HCT116 (cell line): ENCODE measurements at regions not wholly inside any gene's neighbourhood (a gene's known extent, or its start where the extent isn't known, plus 50 kb on each side); places are given as distances from the start of the nearest gene placed in this dataset.

ENCODE experiments used
- ATAC-seq: fragments of 200-7000 bp; cut with Tn5 transposase; 2 replicates; pipeline ENCODE4 v1.9.1; 2020; ENCODE audit warnings: mild to moderate bottlenecking, moderate library complexity
- BruUV-seq: library from RNA; stranded (reverse); fragments of 400-500 nt; replicated peaks from 2 replicates; lab custom pipeline; 2021; lab: Mats Ljungman, UMichigan
- CTCF ChIA-PET: fragments of 300-600 bp; sonication (Branson Sonifier 250); formaldehyde crosslinking; loops from one replicate; lab custom pipeline; 2021; ENCODE audit warnings: antibody characterized with exemption; lab: Charles Lee
- POLR2A ChIA-PET: fragments of 300-600, 350-600 bp; sonication (Branson Sonifier 250); formaldehyde crosslinking; loops from one replicate; lab custom pipeline; 2021; ENCODE audit warnings: antibody characterized with exemption; lab: Charles Lee
- RAD21 ChIA-PET, 2 experiments: fragments of 300-600 bp; sonication (Branson Sonifier 250); formaldehyde crosslinking; loops; one replicate each; lab custom pipeline; 2023; ENCODE audit warnings: low total read pairs in 2 of 2; ENCODE audit not compliant: uncharacterized antibody in 2 of 2, unreplicated experiment in 2 of 2, low non-redundant PET in 1 of 2; lab: Charles Lee
- DNase-seq: peaks from one replicate; pipeline ENCODE4 v3.0.0-alpha.2; 2010; ENCODE audit warnings: low read depth, low spot score
- H2AFZ ChIP-seq: fragments of 200-600 bp; shearing (Covaris generic), sonication (generic); 2 replicates; pipeline ENCODE4 v1.6.1; 2017; ENCODE audit warnings: low read depth, mixed run types, mixed read lengths, antibody characterized with exemption, low read length; ENCODE audit not compliant: poor library complexity, severe bottlenecking
- H3K27ac ChIP-seq: 2 replicates; pipeline ENCODE4 v1.5.1; 2012; ENCODE audit warnings: low read depth, low read length
- H3K27me3 ChIP-seq: fragments of 200-600 bp; sonication (generic); 2 replicates; pipeline ENCODE4 v1.6.1; 2016; ENCODE audit warnings: mixed run types, low read length, mixed read lengths; ENCODE audit not compliant: insufficient read depth
- H3K36me3 ChIP-seq, 2 experiments: fragments of 200-500 bp in 1 of 2; fragments of 200-600 bp in 1 of 2; sonication (Bioruptor generic) in 1 of 2; sonication (generic) in 1 of 2; 2 replicates each; pipeline versions ENCODE4 v1.5.1 to v1.6.1; 2014 to 2016; ENCODE audit warnings: low read length in 2 of 2, inconsistent platforms in 1 of 2, mixed read lengths in 1 of 2, mixed run types in 1 of 2; ENCODE audit not compliant: insufficient read depth in 2 of 2, control insufficient read depth in 1 of 2
- H3K4me1 ChIP-seq, 2 experiments: fragments of 200-600 bp in 1 of 2; sonication (generic) in 1 of 2; 2 replicates each; pipeline versions ENCODE4 v1.5.1 to v1.6.1; 2012 to 2017; ENCODE audit warnings: low read length in 2 of 2, inconsistent platforms in 1 of 2, mild to moderate bottlenecking in 1 of 2, mixed read lengths in 1 of 2, mixed run types in 1 of 2, moderate library complexity in 1 of 2; ENCODE audit not compliant: insufficient read depth in 2 of 2, control insufficient read depth in 1 of 2
- H3K4me2 ChIP-seq: fragments of 200-600 bp; sonication (generic); 2 replicates; pipeline ENCODE4 v1.6.1; 2017; ENCODE audit warnings: mixed run types, low read length, mixed read lengths
- H3K4me3 ChIP-seq, 2 experiments: fragments of 200-600 bp in 1 of 2; sonication (generic) in 1 of 2; replicated peaks in 1 of 2; 2 replicates each; pipeline ENCODE4 v1.5.1; 2011 to 2016; ENCODE audit warnings: low read length in 2 of 2, control low read depth in 1 of 2, low read depth in 1 of 2, mild to moderate bottlenecking in 1 of 2, mixed read lengths in 1 of 2, mixed run types in 1 of 2
- H3K79me2 ChIP-seq: fragments of 200-600 bp; sonication (generic); 2 replicates; pipeline ENCODE4 v1.6.1; 2017; ENCODE audit warnings: mild to moderate bottlenecking, mixed run types, low read length, moderate library complexity, mixed read lengths; ENCODE audit not compliant: insufficient read depth
- H3K9ac ChIP-seq: fragments of 200-600 bp; sonication (generic); 2 replicates; pipeline ENCODE4 v1.6.1; 2016; ENCODE audit warnings: low read length, mixed read lengths
- H3K9me2 ChIP-seq: fragments of 200-600 bp; sonication (generic), shearing (Covaris generic); 2 replicates; pipeline ENCODE4 v1.6.1; 2017; ENCODE audit warnings: mixed run types, mild to moderate bottlenecking, moderate library complexity; ENCODE audit not compliant: insufficient read depth
- H3K9me3 ChIP-seq, 2 experiments: fragments of 200-500 bp in 1 of 2; fragments of 200-600 bp in 1 of 2; sonication (Bioruptor generic) in 1 of 2; sonication (generic) in 1 of 2; 2 replicates each; pipeline ENCODE4 v1.6.1; 2014 to 2017; ENCODE audit warnings: low read length in 2 of 2, mixed read lengths in 2 of 2, inconsistent platforms in 1 of 2, low read depth in 1 of 2, mild to moderate bottlenecking in 1 of 2, mixed run types in 1 of 2, moderate library complexity in 1 of 2; ENCODE audit not compliant: control insufficient read depth in 1 of 2, insufficient read depth in 1 of 2
- H4K20me1 ChIP-seq: fragments of 200-600 bp; sonication (generic), shearing (Covaris generic); 2 replicates; pipeline ENCODE4 v1.6.1; 2017; ENCODE audit warnings: mixed run types, mild to moderate bottlenecking, moderate library complexity; ENCODE audit not compliant: insufficient read depth
- CBX3 ChIP-seq: IDR thresholded peaks from 2 replicates; pipeline ENCODE4 v1.6.1; 2012; ENCODE audit warnings: low read depth
- CEBPB ChIP-seq: IDR thresholded peaks from 2 replicates; pipeline ENCODE4 v1.6.1; 2012; ENCODE audit warnings: low read depth
- EGR1 ChIP-seq: IDR thresholded peaks from 2 replicates; pipeline ENCODE4 v1.6.1; 2012; ENCODE audit warnings: low read depth
- ELF1 ChIP-seq: IDR thresholded peaks from 2 replicates; pipeline ENCODE4 v1.6.1; 2012; ENCODE audit warnings: low read depth, borderline replicate concordance
- EZH2 ChIP-seq: fragments of 200-600 bp; sonication (generic); IDR thresholded peaks from 2 replicates; pipeline ENCODE4 v1.6.1; 2017; ENCODE audit warnings: antibody characterized with exemption, mixed run types
- EZH2phosphoT487 ChIP-seq: fragments of 200-600 bp; IDR thresholded peaks from 2 replicates; pipeline ENCODE4 v1.6.1; 2018; ENCODE audit warnings: antibody characterized with exemption, borderline replicate concordance
- FOSL1 ChIP-seq: IDR thresholded peaks from 2 replicates; pipeline ENCODE4 v1.6.1; 2012; ENCODE audit warnings: low read depth
- MAX ChIP-seq: IDR thresholded peaks from 2 replicates; pipeline ENCODE4 v1.6.1; 2012
- POLR2A ChIP-seq: IDR thresholded peaks from 2 replicates; pipeline ENCODE4 v1.7.0; 2011; ENCODE audit warnings: borderline replicate concordance; ENCODE audit not compliant: insufficient read depth, insufficient read length; ENCODE audit errors: extremely low read depth
- POLR2AphosphoS5 ChIP-seq: IDR thresholded peaks from 2 replicates; pipeline ENCODE4 v1.6.1; 2011; ENCODE audit warnings: mild to moderate bottlenecking, low read depth, low read length, moderate library complexity
- RAD21 ChIP-seq: IDR thresholded peaks from 2 replicates; pipeline ENCODE4 v1.6.1; 2012; ENCODE audit warnings: low read depth, mild to moderate bottlenecking
- SIN3A ChIP-seq: IDR thresholded peaks from 2 replicates; pipeline ENCODE4 v1.6.1; 2012; ENCODE audit warnings: low read depth
- TCF7L2 ChIP-seq: IDR thresholded peaks from 2 replicates; pipeline ENCODE4 v1.7.0; 2011; ENCODE audit warnings: borderline replicate concordance, inconsistent platforms; ENCODE audit not compliant: insufficient read depth, insufficient read length; ENCODE audit errors: extremely low read depth
- ZFX ChIP-seq: fragments of 450-650 bp; IDR thresholded peaks from 2 replicates; pipeline ENCODE4 v1.6.1; 2017
- ZNF274 ChIP-seq: fragments of 200-500 bp; sonication (Bioruptor generic); IDR thresholded peaks from 2 replicates; pipeline ENCODE4 v1.6.1; 2014; ENCODE audit warnings: mild to moderate bottlenecking, low read depth, low read length, inconsistent platforms
- intact Hi-C: fragments of 100-400 bp; cut with micrococcal nuclease; formaldehyde crosslinking; loops from 2 replicates; pipeline ENCODE4 v1.10.0; 2022
- TF ChIP-seq, protein P1 (sequence below): IDR thresholded peaks from 2 replicates; pipeline ENCODE4 v1.6.1; 2012

DNA sequence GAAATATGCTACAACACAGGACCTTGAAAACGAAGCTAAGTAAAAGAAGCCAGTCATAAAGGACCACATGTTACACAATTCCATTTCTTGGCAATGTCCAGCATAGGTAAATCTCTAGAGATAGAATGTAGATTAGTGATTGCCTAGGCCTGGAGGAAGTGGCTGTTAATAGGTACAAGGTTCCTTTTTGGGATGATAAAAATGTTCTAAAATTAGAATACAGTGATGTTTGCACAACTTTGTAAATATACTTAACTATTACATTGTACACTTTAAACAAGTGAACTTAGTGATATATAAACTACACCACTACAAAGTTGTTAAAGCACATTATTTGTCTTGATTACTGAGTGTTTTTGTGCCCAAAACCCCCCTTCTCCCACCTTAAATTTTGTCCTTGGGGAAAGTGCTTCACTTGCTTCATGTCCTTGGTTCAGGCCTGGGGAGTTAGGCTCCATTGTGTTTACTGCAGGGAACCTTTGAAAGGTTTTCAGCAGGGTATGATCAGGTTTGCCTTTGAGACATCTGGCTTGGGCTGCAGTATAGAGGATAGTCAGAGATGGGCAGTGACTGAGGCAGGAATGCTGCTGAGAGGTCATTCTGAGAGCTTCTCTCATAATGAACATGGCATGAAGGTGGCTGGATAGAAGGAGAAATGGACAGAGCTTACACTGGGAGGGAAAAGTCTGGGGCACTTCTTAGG lies 1052.6 kb downstream of the REEP3 start:
- Histone ChIP-seq H3K9me3 (no peaks in the 10 kb centered on the region), H2AFZ (no peak overlapping the region), H3K9me2 (no peaks in the 10 kb centered on the region), H3K36me3 (no peaks in the 10 kb centered on the region), H3K4me3 (no peak overlapping the region), H3K27me3 (no peaks in the 10 kb centered on the region), H3K9ac (no peak overlapping the region), H3K27ac (no peak overlapping the region), H4K20me1 (no peaks in the 10 kb centered on the region; the same call in 1 of the 2 replicates), H3K79me2 (no peaks in the 10 kb centered on the region), H3K4me1 (no peaks in the 10 kb centered on the region), H3K4me2 (no peak overlapping the region)
- ChIA-PET CTCF (no interaction called here), RAD21 (no interaction called here), POLR2A (no interaction called here)
- TF ChIP-seq ZFX = no peak
- TF ChIP-seq POLR2A = no peak
- no peak for TF ChIP-seq TCF7L2
- no peak for TF ChIP-seq CEBPB
- TF ChIP-seq RAD21 = no peak
- no peak for TF ChIP-seq EZH2
- TF ChIP-seq SIN3A = no peak
- TF ChIP-seq, protein P1, sequence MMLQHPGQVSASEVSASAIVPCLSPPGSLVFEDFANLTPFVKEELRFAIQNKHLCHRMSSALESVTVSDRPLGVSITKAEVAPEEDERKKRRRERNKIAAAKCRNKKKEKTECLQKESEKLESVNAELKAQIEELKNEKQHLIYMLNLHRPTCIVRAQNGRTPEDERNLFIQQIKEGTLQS = no peak
- TF ChIP-seq ELF1 = no peak
- TF ChIP-seq EGR1 = no peak
- TF ChIP-seq ZNF274 = no peak
- intact Hi-C loops = no loop called here
- no TSS peak for BruUV-seq
- no peak for DNase-seq
- ATAC-seq = no peak

DNA sequence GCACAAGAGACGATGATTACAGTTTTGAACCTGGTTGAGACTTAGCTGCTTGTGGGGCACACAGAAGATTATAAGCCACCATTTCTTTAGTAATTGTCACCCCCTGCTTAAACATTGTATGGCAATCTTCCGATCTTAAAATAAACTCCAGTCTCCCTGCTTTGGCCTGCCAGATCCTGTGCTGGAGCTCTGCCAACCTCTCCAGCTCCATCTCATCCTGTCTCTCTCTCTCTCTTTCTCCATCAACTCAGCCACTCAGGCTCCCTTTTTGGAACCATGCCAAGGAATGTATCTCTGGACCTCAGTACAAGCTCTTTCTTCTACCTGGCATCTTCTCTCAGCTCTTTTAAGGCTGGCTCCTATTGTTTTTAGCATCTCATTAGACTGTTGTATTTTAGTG lies 1053.2 kb downstream of the REEP3 start:
- no peaks in the 10 kb centered on the region for H3K4me1 ChIP-seq
- DNase-seq (no peak), ATAC-seq (no peak)
- no peaks in the 10 kb centered on the region for H3K27me3 ChIP-seq
- no peaks in the 10 kb centered on the region; the same call in 1 of the 2 replicates for H4K20me1 ChIP-seq
- H3K27ac ChIP-seq = no peak overlapping the region
- ChIA-PET RAD21 (no interaction called here), CTCF (no interaction called here), POLR2A (no interaction called here)
- H3K9me2 ChIP-seq = no peaks in the 10 kb centered on the region
- H3K79me2 ChIP-seq = no peaks in the 10 kb centered on the region
- BruUV-seq = no TSS peak
- no peak overlapping the region for H3K9ac ChIP-seq
- no peaks in the 10 kb centered on the region for H3K36me3 ChIP-seq
- no peak overlapping the region for H3K4me3 ChIP-seq
- TF ChIP-seq MAX (no peak), FOSL1 (no peak), ZNF274 (no peak), CBX3 (no peak), TCF7L2 (no peak), EZH2phosphoT487 (no peak), RAD21 (no peak), EGR1 (no peak), POLR2AphosphoS5 (no peak), EZH2 (no peak), SIN3A (no peak), CEBPB (no peak), POLR2A (no peak)
- no peak overlapping the region for H2AFZ ChIP-seq
- H3K9me3 ChIP-seq = no peaks in the 10 kb centered on the region
- H3K4me2 ChIP-seq = no peak overlapping the region
- intact Hi-C loops = no loop called here
